ENCODE measurements at regions not wholly inside any gene's neighbourhood (a gene's known extent, or its start where the extent isn't known, plus 50 kb on each side); places are given as distances from the start of the nearest gene placed in this dataset.

DNA sequence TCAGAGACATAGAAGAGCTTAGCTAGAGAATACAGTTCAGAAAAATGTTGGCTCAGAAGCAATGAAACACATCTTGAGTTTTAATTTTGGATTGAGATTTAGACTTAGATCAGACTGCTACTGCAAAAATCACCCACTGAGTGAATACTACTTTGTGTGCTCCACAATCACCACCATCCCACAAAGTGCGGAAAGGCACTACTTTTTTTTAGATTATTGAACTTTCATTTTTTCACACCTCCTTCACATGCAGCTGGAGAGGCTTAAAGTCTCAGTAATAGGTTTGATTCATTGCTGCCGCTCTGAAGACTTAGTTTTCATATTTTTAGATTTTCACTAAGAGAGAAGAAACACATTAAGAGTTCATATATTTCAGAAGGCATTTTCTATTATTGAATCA lies 289.9 kb upstream of the PRR20A start (continued):
- TF ChIP-seq KDM4A (IDR thresholded peaks at IDR 0.05; ENCODE audit: low read depth, low read length, severe bottlenecking) (no peak), BACH1 (IDR thresholded peaks at IDR 0.05; ENCODE audit: low read length) (no peak), SAP30 (IDR thresholded peaks at IDR 0.05; ENCODE audit: insufficient read depth, insufficient replicate concordance, low read length) (no peak), SIN3A (conservative IDR thresholded peaks at IDR 0.05 in 1 of 2, IDR thresholded peaks at IDR 0.05 in 1 of 2; ENCODE audit: low read depth in 1 of 2, low read length in 2 of 2) (no peak), CBX5 (IDR thresholded peaks at IDR 0.05; ENCODE audit: low read depth, low read length) (no peak)

Data from H1 (cell line).